Astrocyte of the spinal cord (primary cell): ENCODE measurements at regions not wholly inside any gene's neighbourhood (a gene's known extent, or its start where the extent isn't known, plus 50 kb on each side); places are given as distances from the start of the nearest gene placed in this dataset.
"Not testable (repeated sequence)": the region's sequence is repeated elsewhere in the genome, so short reads cannot be mapped to it uniquely, and the experiment has no call there.

Source experiments
- DNase-seq: peaks from one replicate; pipeline ENCODE4 v3.0.0; 2011; ENCODE audit warnings: low read depth, low spot score
- H3K4me3 ChIP-seq: 2 replicates; pipeline ENCODE4 v1.5.1; 2011; ENCODE audit warnings: low read depth, mild to moderate bottlenecking, low read length, moderate library complexity
- CTCF ChIP-seq: IDR thresholded peaks from 2 replicates; pipeline ENCODE4 v1.5.1; 2012; ENCODE audit warnings: low read depth, mild to moderate bottlenecking, low read length, inconsistent platforms
- in situ Hi-C: cut with HindIII; loops from 2 replicates; pipeline ENCODE4 v1.10.0; 2017; ENCODE audit warnings: low sequenced_read_pairs

GRCh38 chr5:97267767-97268166 lies 84.7 kb upstream of the RIOK2 start:
- H3K4me3 ChIP-seq: no peak overlapping the region
- in situ Hi-C loops: no loop called here
- no peak for DNase-seq
- TF ChIP-seq CTCF: no peak

GRCh38 chr5:97276474-97277120 lies 93.5 kb upstream of the RIOK2 start:
- no peak for TF ChIP-seq CTCF
- in situ Hi-C loops: no loop called here
- DNase-seq: no peak
- no peak overlapping the region for H3K4me3 ChIP-seq

- no peak overlapping the region for H3K4me3 ChIP-seq
- DNase-seq: no peak
- in situ Hi-C loops: no loop called here
- no peak for TF ChIP-seq CTCF
Observed at GRCh38 chr5:97281257-97281656, 98.2 kb upstream of the RIOK2 start.

GRCh38 chr5:97297063-97297703 lies 114.1 kb upstream of the RIOK2 start:
- in situ Hi-C loops: no loop called here
- peak; percentile 39 for TF ChIP-seq CTCF
- no peak for DNase-seq
- no peak overlapping the region for H3K4me3 ChIP-seq

GRCh38 chr5:97297704-97298091 lies 114.7 kb upstream of the RIOK2 start:
- no peak overlapping the region for H3K4me3 ChIP-seq
- no peak for DNase-seq
- in situ Hi-C loops: no loop called here
- no peak for TF ChIP-seq CTCF

- H3K4me3 ChIP-seq, in situ Hi-C loops, DNase-seq: not testable (repeated sequence)
Observed at GRCh38 chr5:97301181-97301580, 118.1 kb upstream of the RIOK2 start.

GRCh38 chr5:97338729-97339128 lies 155.7 kb upstream of the RIOK2 start:
- no peak for TF ChIP-seq CTCF
- in situ Hi-C loops: no loop called here
- DNase-seq: peak; percentile 4

More at GRCh38 chr5:97338729-97339128, 155.7 kb upstream of the RIOK2 start:
- H3K4me3 ChIP-seq: no peak overlapping the region
